ENCODE measurements at regions not wholly inside any gene's neighbourhood (a gene's known extent, or its start where the extent isn't known, plus 50 kb on each side); places are given as distances from the start of the nearest gene placed in this dataset.

GRCh38 chr4:124017185-124017785 lies 620.7 kb downstream of the SPRY1 start:
- DNase-seq: no peak

GRCh38 chr4:124018383-124019317 lies 622.1 kb downstream of the SPRY1 start:
- DNase-seq: no peak

GRCh38 chr4:124019749-124020549 lies 623.4 kb downstream of the SPRY1 start:
- no peak for DNase-seq

- no peak for DNase-seq
Observed at GRCh38 chr4:124025000-124025399, 628.4 kb downstream of the SPRY1 start.

- DNase-seq: no peak
Observed at GRCh38 chr4:124025428-124025827, 628.8 kb downstream of the SPRY1 start.

GRCh38 chr4:124028182-124028581 lies 631.6 kb downstream of the SPRY1 start:
- DNase-seq: no peak

- no peak for DNase-seq
Observed at GRCh38 chr4:124030147-124030546, 633.6 kb downstream of the SPRY1 start.

- DNase-seq: no peak
Observed at GRCh38 chr4:124032035-124032434, 635.4 kb downstream of the SPRY1 start.

- no peak for DNase-seq
Observed at GRCh38 chr4:124035364-124036041, 638.9 kb downstream of the SPRY1 start.

- no peak for DNase-seq
Observed at GRCh38 chr4:124037236-124037635, 640.6 kb downstream of the SPRY1 start.

- DNase-seq: no peak
Observed at GRCh38 chr4:124044330-124044729, 647.7 kb downstream of the SPRY1 start.

GRCh38 chr4:124044867-124045266 lies 648.3 kb downstream of the SPRY1 start:
- no peak for DNase-seq

GRCh38 chr4:124046190-124046589 lies 649.6 kb downstream of the SPRY1 start:
- no peak for DNase-seq

- no peak for DNase-seq
Observed at GRCh38 chr4:124053872-124054538, 657.4 kb downstream of the SPRY1 start.

- no peak for DNase-seq
Observed at GRCh38 chr4:124055336-124055735, 657.2 kb downstream of the ANKRD50 start.

- DNase-seq: no peak
Observed at GRCh38 chr4:124055896-124056295, 656.6 kb downstream of the ANKRD50 start.

- DNase-seq: no peak
Observed at GRCh38 chr4:124060261-124060918, 652.1 kb downstream of the ANKRD50 start.

- no peak for DNase-seq
Observed at GRCh38 chr4:124061413-124061812, 651.1 kb downstream of the ANKRD50 start.

GRCh38 chr4:124065422-124065821 lies 647.1 kb downstream of the ANKRD50 start:
- no peak for DNase-seq

- no peak for DNase-seq
Observed at GRCh38 chr4:124065936-124066335, 646.6 kb downstream of the ANKRD50 start.

- no peak for DNase-seq
Observed at GRCh38 chr4:124066595-124066994, 645.9 kb downstream of the ANKRD50 start.

GRCh38 chr4:124067046-124067445 lies 645.5 kb downstream of the ANKRD50 start:
- no peak for DNase-seq

All from stimulated activated CD4-positive, alpha-beta T cell treated with anti-CD3 and anti-CD28 coated beads, Interleukin-4, amount 100 ng/mL, for 1 hour (primary cell).